Stimulated activated CD4-positive, alpha-beta T cell treated with anti-CD3 and anti-CD28 coated beads, Interleukin-12 subunit alpha, Interleukin-12 subunit beta, amount 100 ng/mL, for 48 hours (primary cell): ENCODE measurements at regions not wholly inside any gene's neighbourhood (a gene's known extent, or its start where the extent isn't known, plus 50 kb on each side); places are given as distances from the start of the nearest gene placed in this dataset.
"Not testable (repeated sequence)": the region's sequence is repeated elsewhere in the genome, so short reads cannot be mapped to it uniquely, and the experiment has no call there.

ENCODE experiments used
- DNase-seq, 3 donors: peaks; one replicate each; pipeline ENCODE4 v3.0.0-alpha.2; 2020; ENCODE audit warnings: low read depth in 2 of 3, low spot score in 1 of 3

DNA sequence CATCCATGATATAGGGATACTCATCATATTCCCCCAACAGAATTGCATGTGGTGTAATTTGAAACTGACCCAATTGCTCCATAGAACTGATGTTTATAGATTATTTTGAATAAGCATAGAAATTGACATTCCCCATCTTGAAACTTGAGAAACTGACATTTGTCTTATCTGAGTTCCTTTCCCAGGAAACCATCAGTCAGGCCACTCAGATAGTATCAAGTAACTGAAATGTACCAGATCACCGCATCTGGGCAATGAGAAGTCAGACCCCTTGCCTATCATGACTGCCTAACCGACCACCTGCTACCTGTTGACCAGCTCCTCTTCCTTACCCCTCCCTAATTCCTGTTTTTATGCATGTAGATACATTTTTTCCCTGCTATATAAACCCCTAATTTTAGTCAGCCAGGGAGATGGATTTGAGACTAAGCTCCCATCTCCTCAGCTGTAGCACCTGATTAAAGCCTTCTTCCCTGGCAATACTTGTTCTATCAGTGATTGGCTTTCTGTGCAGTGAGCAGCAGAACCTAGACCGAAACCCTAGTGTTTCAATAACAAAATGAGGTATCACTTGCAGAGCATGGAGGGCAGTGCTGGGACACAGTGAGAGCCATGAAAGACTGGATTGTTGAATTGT lies 274.5 kb downstream of the LPIN1 start:
- DNase-seq, result no peak

DNA sequence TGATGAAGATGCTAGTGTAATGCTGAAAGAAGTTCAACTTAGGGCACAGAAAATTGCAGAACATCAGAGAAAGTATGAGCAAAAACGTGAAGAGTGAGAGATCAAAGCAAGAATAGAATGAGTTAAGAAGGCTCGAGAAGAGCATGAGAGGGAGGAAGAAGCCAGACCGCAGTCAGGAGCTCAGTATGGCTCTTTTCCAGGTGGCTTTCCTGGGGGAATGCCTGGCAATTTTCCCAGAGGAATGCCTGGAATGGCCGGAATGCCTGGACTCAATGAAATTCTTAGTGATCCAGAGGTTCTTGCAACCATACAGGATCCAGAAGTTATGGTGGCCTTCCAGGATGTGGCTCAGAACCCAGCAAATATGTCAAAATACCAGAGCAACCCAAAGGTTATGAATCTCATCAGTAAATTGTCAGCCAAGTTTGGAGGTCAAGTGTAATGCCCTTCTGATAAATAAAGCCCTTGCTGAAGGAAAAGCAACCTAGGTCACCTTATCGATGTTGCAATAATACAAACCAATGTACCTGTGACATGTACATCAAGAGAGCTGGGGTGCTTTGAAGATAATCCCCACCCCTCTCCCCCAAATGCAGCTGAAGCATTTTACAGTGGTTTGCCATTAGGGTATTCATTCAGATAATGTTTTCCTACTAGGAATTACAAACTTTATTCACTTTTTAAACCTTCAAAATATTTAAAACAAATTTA lies 277.9 kb downstream of the LPIN1 start:
- DNase-seq, result not testable (repeated sequence)

DNA sequence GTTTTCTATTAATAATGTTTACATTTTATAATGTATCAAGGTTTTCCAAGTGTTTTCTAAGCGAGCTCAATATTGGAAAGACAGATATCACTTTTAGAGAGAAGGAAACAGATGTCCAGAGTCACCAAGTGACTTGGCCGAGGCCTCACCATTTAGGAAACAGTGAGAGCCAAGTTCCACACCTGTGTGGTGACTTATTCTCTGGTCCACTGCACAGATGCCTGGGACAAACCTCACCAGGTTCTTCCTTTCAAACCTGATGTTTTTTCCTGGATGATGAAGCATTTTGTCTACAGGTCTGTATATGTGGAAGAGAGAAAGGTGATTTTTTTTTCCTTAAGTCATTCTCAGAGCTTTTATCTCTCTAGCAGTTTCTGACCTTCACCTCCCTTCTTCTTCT lies 280.7 kb downstream of the LPIN1 start:
- no peak for DNase-seq

DNA sequence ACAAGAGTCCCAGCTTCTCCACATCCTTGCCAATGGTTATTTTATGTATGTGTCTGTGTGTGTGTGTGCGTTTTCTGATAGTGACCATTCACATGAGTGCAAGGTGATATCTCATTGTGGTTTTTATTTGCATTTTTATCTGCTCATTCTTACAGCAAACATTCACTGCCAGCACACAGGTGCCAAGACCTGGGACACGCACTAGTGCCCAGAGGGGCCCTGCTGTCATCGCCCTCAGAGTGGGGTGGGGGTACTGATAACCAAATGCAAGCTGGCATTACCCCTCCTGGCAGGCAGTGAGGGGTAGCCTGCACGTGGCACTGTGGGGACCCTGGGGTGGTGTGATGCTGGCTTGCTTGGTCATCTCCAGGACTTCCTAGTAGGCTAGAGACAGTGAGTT lies 285.4 kb downstream of the LPIN1 start:
- no peak for DNase-seq

DNA sequence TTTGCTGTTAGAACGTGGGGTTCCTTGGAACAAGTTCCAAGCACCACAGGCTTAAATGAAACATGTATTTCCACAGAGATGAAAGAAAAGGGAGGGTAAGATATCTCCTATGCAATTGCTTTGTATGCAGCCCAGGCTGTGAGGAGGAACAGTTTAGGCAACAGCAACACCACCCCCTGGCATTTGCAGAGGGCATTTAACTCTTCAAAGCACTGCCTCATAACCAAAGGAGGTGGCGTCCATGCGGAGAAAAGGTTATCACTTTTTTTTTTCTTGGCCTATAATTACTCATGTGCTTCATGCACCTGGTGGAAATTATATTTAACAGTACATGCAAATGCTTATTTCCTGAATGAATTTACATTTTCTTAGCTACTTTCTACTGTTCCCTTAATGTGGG lies 286.0 kb downstream of the LPIN1 start:
- DNase-seq, result no peak

DNA sequence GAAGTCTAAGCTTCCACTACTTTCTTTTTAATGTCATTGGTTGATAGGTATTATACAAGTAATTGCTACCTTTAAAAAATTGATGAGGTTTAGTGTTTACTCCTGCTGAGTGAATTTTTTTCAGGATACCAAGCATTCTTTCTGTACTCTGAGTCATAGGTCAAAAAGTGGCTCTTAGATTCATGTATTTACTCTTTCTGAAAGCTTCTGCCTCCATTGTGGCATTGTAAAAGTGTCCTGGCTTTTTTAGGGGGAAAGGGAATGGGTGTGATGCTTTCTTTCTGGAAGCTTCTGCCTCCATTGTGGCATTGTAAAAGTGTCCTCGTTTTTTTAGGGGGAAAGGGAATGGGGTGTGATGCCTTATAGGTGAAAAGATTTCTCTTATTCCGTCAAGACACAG lies 286.5 kb downstream of the LPIN1 start:
- DNase-seq, result no peak

DNA sequence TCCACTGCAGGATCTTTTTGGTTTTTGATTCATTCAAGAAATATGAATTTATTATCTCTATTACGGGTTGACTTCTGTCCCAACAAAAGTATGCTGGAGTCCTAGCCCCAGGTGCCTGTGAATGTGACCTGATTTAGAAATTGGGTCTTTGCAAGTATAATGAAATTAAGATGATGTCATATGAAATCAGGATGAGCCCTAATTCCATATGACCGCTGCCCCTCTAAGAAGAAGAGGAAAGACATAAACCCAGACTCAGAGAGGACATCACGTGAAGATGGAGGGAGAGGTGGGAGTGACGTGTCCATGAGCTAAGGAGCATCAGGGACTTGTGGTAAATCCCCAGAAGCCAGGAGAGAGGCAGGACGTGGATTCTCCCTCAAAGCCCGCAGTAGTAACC lies 287.1 kb downstream of the LPIN1 start:
- no peak for DNase-seq

DNA sequence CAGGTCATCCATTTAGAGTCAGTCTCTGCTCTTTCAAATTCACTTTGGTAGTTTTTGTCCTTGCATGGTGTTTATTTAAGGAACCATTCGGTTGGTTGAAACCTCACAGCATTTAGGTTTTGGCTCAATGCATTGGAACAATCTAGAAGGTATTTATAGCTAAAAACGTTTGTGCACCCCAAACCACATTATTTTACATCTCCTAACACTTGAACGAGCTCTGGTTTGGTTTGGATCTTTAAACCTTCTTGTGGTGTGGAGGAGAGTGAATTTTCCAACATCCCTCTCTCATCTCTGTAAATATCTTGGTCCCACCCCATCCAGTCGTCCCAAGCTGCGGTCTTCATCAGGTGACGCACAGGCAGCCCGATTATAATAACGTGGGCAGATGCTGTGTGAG lies 287.9 kb downstream of the LPIN1 start:
- no peak for DNase-seq

DNA sequence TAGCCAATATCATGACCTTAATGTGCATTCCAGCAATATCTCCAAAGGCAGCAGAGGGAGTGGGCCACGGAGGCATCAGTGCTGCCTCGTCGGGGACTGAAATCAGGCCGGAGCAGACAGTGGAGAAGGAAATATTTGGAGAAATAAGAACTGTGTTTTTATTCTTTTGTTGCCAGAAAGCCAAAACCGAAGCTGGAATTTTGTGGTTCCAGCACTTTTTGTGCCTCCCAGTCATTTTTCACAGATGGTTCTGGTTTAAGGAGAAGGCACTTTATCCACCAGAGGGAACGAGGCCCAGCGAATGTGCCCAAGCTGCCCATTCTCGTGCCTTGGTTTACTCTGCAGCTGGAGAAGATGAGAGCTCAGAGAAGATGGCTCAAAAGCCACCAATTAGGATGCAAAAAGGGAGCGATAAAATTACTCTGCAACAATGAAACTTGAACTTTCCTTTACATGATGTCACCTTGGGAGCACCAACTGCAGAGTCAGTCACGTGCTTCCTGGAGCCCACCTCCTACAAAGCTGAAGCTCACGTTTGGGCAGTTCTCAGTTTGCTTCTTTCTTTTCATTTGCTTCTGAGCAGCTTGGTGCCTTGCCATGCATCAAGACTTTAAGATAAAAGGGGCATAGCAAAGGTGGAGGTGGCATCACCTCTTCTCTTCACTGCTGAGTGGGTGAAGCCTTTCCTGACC lies 288.7 kb downstream of the LPIN1 start:
- no peak for DNase-seq

DNA sequence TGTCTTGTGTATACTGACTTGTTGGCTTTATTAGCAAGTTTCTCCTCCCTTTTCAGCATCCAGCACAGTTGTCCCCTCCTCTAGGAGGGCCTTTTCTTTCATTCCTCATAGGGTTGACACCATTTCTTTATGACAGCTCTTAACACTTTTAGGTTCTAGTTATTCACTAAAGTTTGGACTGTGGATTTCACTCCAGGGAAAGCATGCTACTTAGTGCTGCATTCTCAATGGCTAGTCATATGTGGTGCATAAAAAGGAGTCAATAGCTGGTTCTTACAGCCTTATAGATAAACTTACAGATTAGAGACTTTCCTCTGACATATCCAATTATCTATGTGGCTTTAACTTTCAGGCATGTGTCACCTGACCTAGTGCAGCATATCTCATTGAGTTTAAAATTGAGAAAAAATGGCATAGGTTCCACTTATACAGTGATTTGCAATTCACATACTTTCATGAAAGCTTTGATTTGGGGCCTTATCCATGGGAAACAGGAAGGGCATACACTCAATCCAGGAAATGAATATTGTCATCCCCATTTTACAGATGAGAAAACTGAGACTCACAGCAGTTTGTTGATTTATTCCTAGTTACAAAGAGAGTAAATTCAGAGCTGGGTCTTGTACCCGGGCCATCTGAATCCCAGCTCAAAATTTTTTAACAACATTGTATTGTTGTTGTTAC lies 289.7 kb downstream of the LPIN1 start:
- no peak for DNase-seq

DNA sequence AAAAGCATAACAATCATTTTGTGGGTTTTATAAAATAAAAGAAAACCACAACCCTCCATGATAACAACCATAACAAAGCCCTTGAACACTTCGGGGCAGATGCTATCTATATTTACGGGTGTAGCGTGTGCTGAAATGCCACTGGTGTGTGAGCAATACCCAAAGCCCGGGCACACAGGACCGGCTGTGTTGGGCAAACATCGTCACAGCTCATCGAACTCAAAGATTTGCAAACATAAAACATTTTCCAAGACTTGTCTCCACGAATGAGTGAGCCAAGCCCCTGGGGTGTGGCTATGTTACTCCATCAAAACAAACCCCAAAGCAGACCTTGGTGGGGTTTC lies 290.2 kb downstream of the LPIN1 start:
- DNase-seq, result no peak

DNA sequence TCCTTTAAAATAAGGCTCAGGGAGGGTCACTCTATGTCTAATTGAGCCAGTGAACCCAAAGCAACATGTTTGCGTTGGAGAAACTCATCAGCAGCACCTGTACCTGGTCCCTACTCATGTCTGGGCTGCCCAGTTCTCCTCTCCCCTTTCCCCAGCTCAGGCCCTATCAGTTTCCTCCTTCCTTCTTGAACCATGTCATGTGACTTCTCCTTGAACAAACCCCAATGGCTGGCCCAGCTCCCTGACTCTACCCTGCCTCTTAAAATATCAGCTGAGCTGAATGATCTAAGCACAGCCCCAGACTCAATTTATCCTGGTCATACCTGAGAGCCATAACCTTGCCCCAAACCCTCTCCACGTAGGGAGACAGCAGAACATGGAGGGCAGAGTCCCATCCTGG lies 290.9 kb downstream of the LPIN1 start:
- DNase-seq, result no peak

DNA sequence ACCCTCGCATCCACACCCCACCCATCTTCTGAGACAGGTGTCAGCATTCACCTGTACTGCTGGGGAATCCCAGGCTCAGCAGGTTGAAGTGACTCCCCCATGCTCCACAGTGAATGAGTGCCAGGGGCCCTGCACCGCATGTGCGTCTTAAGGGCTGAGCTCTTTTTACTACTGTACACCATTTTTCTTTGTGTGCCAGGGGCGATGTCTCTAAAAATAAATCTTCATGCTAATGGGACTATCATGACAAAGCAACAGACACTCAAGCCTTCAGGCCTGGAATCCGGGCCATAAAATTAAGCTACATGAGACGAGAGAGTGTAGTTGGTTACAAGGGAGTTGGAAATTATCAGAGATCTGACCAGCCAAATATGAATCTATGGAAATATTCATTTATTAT lies 294.8 kb downstream of the LPIN1 start:
- DNase-seq, result no peak

DNA sequence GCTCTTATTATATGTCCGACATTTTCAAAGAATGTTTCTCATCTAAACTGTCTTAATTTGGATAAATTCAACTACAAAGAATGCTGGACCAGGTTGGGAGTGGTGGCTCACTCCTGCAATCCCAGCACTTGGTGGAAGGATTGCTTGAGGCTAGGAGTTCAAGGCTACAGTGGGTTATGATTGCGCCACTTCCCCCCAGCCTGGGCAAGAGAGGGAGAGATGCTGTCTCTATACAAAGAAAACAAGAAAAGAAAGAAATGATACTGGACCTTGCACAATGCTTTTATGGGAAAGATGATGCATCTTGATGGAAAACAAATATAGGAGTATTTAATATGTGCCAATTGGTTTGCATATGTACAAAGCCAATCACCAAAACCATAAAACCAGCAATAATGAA lies 296.7 kb downstream of the LPIN1 start:
- no peak for DNase-seq

DNA sequence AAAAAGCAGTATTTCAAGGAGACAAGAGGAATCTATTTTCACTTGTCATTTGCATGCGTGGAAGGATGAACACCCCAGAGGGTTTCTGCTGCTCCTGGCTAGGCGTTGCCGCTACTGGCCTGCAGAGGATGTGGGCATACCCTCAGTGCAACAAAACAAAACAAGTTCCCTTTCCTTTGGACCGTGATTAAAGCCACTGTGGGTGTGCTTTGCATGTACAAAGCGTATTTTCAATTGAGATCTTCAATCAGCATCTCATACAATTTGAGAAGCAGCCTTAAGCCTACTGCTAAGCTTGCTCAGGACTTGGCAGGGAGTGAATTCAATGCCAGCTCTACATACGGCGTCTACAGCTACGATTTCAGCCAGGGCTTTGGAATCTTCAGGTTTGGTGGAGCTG lies 298.4 kb downstream of the LPIN1 start:
- DNase-seq, result no peak

DNA sequence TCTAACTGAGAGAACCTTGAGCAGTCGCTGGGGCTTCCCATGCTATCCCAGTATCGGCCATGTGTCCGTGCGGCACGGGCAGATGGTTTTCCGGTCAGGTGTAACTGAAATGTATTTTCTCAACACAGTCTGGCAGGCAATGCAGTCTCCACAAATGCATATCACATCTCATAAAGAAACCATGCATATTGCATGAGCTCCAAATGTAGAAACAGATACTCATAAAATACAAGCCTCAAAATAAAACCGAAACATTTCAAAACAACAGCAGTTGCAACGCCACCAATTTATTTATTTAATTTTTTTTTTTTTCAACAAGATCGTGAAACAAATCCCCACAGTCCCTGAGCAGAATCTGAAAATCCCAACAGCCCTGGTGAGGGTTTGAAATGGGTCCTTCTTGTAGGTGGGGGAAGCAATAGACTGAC lies 299.4 kb downstream of the LPIN1 start:
- DNase-seq, result no peak

DNA sequence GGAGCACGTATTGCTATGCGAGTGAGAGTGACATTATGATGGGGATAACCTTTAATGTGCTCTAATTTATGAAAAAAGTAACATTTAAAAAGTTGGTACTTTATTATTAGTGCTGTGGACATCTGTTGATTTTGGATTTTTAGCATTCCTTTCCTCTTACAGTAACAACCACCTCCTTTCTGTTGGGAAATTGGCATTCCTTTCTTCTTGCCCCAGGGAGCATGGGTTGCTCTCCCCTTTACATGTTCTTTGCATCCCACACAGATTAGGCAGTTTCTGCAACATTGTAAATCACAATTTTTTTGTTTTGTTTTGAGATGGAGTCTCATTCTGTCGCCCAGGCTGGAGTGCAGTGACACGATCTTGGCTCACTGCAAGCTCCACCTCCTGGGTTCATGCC lies 300.2 kb downstream of the LPIN1 start:
- no peak for DNase-seq

DNA sequence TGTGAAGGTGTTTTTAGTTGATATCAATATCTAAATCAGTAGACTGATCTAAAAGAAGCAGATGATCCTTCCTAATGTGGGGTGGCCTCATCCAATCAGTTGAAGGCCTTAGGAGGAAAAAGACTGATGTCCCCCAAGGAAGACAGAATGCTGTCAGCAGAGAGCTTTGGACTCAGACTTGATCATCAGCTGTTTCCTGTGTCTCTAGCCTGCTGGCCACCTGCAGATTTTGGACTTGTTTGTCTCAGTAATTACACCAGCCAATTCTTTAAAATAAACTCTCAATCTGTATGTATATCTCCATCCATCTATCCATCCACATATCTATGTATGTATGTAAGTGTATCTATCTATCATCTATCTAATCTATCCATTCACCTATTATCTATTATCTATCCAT lies 301.3 kb downstream of the LPIN1 start:
- no peak for DNase-seq

DNA sequence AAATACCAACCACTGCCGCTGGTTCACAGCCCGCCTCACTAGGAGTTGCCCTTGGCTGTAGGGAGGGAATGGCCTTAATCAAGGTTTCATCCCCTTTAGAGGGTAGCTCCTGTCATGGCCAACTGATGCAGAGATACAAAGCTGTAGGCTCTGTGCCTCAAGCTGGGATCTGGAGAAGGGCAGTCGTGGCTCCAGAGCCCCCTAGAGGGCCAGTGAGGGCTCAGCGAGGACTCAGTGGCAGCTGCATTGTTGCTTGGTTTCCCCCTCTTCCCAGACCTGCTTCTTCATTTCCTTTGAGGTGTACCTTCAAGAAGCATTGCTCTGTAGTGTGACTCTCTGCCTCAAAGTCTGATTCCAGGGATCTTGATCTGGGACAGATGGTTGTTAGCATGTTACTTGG lies 302.1 kb downstream of the LPIN1 start:
- DNase-seq, result no peak

DNA sequence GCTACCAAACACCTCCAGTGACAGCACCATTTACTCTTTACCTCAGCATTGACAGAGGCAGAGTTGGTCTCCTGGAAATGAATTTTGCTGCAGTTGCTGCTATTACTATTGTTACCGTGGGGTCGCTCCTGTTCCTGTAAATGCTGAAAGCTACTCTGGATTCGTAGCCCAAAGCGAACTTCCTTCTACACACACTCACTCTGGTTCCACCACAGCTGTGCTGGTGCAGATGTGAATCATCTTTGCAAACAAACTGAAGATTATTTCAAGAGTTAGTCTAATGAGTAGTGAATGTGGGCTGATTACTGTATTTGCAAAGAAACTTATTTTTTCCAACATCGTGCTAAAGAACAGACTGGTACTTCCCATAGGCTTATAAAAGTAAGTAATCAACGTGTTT lies 304.0 kb downstream of the LPIN1 start:
- no peak for DNase-seq

DNA sequence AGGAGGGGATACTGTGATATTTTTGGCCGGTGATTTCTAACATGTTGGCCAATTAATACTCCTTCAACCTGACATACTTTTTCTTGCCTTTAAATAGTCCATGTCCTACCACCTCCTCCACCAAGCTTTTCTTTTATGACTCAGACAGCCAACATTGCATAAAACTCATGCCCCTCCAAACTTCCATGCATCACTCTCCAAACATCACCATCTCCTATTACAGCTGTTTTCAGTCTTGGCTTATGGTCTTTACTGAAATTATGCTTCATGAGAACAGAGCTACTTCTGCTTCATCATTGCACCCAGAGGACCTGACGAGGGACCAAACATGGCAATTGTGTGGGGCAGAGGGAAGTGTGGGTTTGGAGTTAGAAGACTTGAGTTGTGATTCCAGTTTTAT lies 305.4 kb downstream of the LPIN1 start:
- DNase-seq, result no peak

DNA sequence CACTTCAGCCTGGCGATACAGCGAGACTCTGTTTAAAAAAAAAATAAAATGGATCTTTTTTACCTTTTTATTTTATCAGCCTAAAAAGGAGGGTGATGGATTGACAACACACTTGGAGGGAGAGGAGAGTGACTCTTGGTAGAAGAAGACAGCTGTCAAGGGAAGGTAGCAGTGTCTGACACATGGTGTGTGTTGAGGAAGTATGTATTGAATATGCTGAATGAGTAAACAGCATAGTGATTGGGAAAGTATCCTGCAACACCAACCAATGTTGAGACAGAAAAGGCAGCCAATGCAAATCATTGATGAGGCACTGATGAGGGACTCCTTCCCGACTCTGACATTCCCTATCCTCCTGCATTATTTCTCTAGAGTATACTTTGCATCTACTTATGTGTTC lies 306.4 kb downstream of the LPIN1 start:
- no peak for DNase-seq
